Type B pancreatic cell (in vitro differentiated cells): ENCODE measurements at regions not wholly inside any gene's neighbourhood (a gene's known extent, or its start where the extent isn't known, plus 50 kb on each side); places are given as distances from the start of the nearest gene placed in this dataset.
A peak's percentile ranks its signal among the peaks of the same experiment; 100 is the strongest.

Experiments
- DNase-seq: peaks from one replicate; pipeline ENCODE4 v3.0.0; 2021; ENCODE audit warnings: mixed read lengths; ENCODE audit not compliant: unreplicated experiment; ENCODE audit errors: extremely low spot score
- H3K27ac Mint-ChIP-seq: 2 replicates; pipeline ENCODE4 v1.8.0; 2021; ENCODE audit warnings: mild to moderate bottlenecking, mixed read lengths
- H3K27me3 Mint-ChIP-seq: 2 replicates; pipeline ENCODE4 v1.8.0; 2021; ENCODE audit warnings: mixed read lengths
- H3K36me3 Mint-ChIP-seq: 2 replicates; pipeline ENCODE4 v1.8.0; 2021; ENCODE audit warnings: mixed read lengths
- H3K4me1 Mint-ChIP-seq: one replicate; pipeline ENCODE4 v1.8.0; 2021; ENCODE audit warnings: mixed read lengths; ENCODE audit not compliant: unreplicated experiment
- H3K4me3 Mint-ChIP-seq: 2 replicates; pipeline ENCODE4 v1.8.0; 2021; ENCODE audit warnings: mild to moderate bottlenecking, mixed read lengths
- H3K9me3 Mint-ChIP-seq: 2 replicates; pipeline ENCODE4 v1.8.0; 2021; ENCODE audit warnings: mixed read lengths
- TF ChIP-seq, protein P1 (sequence below): fragments of 200-600 bp; sonication (generic); conservative IDR thresholded peaks from 2 replicates; pipeline ENCODE4 v1.5.0; 2021; ENCODE audit warnings: antibody characterized with exemption, mild to moderate bottlenecking

DNA sequence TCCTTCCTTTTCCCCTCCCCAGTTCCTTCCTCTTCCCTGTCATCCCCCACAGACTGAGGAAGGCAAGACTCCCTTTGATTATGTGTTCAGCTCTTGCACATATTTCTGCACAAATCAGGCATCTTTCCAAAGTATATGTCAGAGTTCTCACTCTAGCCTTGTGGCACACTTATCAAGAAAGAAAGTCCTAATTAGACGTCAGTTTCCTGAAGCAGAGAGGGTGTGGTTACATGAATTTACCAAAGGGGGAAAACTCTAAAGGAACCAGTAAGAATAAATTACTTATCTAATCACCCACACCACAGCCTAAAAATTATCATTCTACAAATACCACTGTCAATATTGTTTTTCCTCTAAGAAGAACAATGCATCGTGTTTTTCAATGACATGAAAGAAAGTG lies 120.7 kb upstream of the GRIP1 start:
- no peaks in the 10 kb centered on the region for H3K36me3 Mint-ChIP-seq
- H3K27me3 Mint-ChIP-seq, result peaks cover 4% of the 10 kb centered on the region
- no peaks in the 10 kb centered on the region for H3K9me3 Mint-ChIP-seq
- H3K27ac Mint-ChIP-seq, result no peak overlapping the region
- peaks cover 15% of the 10 kb centered on the region for H3K4me1 Mint-ChIP-seq
- DNase-seq, result no peak
- no peak overlapping the region for H3K4me3 Mint-ChIP-seq
- TF ChIP-seq, protein P1, sequence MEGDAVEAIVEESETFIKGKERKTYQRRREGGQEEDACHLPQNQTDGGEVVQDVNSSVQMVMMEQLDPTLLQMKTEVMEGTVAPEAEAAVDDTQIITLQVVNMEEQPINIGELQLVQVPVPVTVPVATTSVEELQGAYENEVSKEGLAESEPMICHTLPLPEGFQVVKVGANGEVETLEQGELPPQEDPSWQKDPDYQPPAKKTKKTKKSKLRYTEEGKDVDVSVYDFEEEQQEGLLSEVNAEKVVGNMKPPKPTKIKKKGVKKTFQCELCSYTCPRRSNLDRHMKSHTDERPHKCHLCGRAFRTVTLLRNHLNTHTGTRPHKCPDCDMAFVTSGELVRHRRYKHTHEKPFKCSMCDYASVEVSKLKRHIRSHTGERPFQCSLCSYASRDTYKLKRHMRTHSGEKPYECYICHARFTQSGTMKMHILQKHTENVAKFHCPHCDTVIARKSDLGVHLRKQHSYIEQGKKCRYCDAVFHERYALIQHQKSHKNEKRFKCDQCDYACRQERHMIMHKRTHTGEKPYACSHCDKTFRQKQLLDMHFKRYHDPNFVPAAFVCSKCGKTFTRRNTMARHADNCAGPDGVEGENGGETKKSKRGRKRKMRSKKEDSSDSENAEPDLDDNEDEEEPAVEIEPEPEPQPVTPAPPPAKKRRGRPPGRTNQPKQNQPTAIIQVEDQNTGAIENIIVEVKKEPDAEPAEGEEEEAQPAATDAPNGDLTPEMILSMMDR, result no peak

DNA sequence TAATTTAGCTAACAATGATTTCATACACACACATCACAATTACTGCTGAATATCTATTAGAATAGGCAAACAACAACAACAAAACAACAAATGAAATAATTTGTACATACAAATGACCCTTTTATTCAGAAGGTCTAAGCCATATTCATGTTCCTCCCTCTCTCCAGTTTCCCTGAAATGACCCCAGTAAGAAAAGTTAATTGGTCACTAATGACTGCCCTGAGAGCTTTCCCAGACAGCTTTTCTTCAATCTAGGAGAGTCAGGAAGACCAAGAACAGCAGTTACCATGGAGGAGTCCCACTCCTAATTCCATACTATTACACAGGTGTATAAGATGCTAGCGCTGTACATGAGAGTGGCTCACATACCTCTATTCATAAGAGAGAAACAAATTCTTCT lies 121.2 kb upstream of the GRIP1 start:
- Mint-ChIP-seq H3K4me1 (peaks cover 17% of the 10 kb centered on the region), H3K4me3 (no peak overlapping the region), H3K36me3 (no peaks in the 10 kb centered on the region), H3K27ac (no peak overlapping the region), H3K27me3 (peaks cover 4% of the 10 kb centered on the region), H3K9me3 (no peaks in the 10 kb centered on the region)
- DNase-seq, result no peak
- TF ChIP-seq, protein P1, result no peak

DNA sequence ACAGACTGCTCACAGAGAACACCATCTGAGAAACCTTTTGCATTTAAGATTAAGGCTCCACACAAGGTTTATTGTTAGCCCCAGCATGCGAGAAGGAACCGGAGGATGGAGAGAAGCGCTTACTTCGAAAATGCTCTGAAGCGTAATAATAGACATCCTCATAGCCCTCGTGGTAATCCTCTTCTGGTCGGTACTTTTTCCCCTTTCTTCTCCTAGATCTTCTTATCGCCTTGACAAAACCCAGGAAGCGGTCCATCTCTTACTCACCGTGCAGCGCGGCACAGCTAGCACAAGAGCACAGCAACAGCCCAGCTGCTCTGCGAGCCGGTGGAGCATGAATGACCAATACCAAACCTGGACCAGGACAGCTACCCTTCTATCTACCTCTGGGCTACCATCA lies 125.1 kb upstream of the GRIP1 start:
- H3K27ac Mint-ChIP-seq, result no peak overlapping the region

DNA sequence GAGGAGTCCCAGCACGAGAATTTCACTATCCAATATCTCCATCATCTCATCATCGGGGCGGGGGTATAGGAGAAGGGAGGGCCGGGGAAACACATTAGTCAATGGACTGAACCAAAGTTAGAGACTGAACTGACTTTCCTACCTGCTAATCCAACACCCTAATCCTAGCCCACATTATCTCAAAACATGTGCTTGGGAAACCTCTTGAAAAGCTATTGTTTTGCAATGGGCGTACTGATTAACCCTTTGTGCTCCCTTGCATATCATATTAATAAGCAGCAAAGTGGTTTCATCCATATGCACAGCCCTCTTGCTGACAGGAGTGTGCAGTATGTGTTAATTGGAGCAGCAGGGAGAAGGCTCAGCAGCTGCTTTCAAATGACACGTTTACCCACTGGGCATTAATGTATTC lies 125.7 kb upstream of the GRIP1 start:
- no peaks in the 10 kb centered on the region for H3K36me3 Mint-ChIP-seq
- DNase-seq, result no peak
- TF ChIP-seq, protein P1, result no peak
- peaks cover 16% of the 10 kb centered on the region for H3K4me1 Mint-ChIP-seq
- no peak overlapping the region for H3K27ac Mint-ChIP-seq
- no peaks in the 10 kb centered on the region for H3K9me3 Mint-ChIP-seq
- H3K27me3 Mint-ChIP-seq, result peaks cover 4% of the 10 kb centered on the region
- H3K4me3 Mint-ChIP-seq, result no peak overlapping the region

More for the DNA sequence above, 125.1 kb upstream of the GRIP1 start:
- Mint-ChIP-seq H3K4me3 (peak overlapping the region; percentile 55), H3K27me3 (peaks cover 4% of the 10 kb centered on the region), H3K9me3 (no peaks in the 10 kb centered on the region), H3K36me3 (no peaks in the 10 kb centered on the region), H3K4me1 (peaks cover 18% of the 10 kb centered on the region)
- no peak for DNase-seq
- TF ChIP-seq, protein P1, result no peak

DNA sequence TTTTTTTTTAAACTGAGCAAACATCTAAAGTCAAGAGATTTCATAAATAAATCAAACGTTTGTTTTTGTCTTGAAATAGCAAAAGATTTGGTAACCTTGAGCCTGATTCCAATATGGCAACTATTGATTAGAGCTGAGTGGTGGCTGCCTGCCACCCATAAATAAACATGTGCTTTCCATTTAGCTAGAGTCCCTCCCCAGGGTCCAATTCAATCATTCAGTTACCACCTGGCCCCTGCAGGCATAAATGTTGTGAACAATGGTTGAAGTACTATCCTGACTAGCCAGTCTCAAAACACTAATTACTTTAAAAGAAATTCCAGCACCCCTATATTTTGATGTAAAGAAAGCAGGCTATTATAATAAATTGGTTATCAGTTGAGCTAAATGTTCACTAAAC lies 129.7 kb upstream of the GRIP1 start:
- peaks cover 13% of the 10 kb centered on the region for H3K4me1 Mint-ChIP-seq
- H3K36me3 Mint-ChIP-seq, result no peaks in the 10 kb centered on the region
- H3K27me3 Mint-ChIP-seq, result peaks cover 4% of the 10 kb centered on the region
- H3K9me3 Mint-ChIP-seq, result no peaks in the 10 kb centered on the region
- H3K27ac Mint-ChIP-seq, result no peak overlapping the region
- H3K4me3 Mint-ChIP-seq, result no peak overlapping the region
- DNase-seq, result no peak
- TF ChIP-seq, protein P1, result no peak
